C4-2B (cell line): ENCODE measurements at regions not wholly inside any gene's neighbourhood (a gene's known extent, or its start where the extent isn't known, plus 50 kb on each side); places are given as distances from the start of the nearest gene placed in this dataset.
A peak's percentile ranks its signal among the peaks of the same experiment; 100 is the strongest.

Experiments
- H3K27ac ChIP-seq: fragments of 450-650 bp; 2 replicates; pipeline ENCODE4 v1.5.1; 2017
- ZFX ChIP-seq: fragments of 450-650 bp; IDR thresholded peaks from 2 replicates; pipeline ENCODE4 v1.6.1; 2017
- TF ChIP-seq, protein P1 (sequence below): fragments of 450-650 bp; conservative IDR thresholded peaks from 2 replicates; pipeline ENCODE4 v1.5.1; 2017; ENCODE audit warnings: mild to moderate bottlenecking

DNA sequence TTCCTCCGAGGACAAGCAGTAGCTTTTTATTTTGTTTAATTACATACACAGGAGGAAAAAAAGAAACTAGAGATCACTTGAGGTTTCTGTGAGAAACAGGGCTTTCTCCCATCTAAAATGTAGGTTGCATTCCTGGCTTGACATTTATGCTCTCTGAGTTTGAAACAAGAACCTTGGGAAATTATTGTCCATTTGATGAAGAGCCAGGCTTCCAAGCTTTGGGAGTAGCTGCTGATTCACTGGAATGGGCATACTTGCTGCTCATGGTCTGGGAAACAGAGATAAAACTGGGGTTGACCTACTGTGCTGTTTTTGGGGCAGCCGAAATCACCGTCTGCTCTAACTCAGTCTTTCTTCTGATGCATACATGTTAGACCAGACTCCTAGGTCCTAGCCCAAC, 165.4 kb downstream of the MIS18A start:
- no peak overlapping the region for H3K27ac ChIP-seq
- TF ChIP-seq ZFX: no peak
- TF ChIP-seq, protein P1, sequence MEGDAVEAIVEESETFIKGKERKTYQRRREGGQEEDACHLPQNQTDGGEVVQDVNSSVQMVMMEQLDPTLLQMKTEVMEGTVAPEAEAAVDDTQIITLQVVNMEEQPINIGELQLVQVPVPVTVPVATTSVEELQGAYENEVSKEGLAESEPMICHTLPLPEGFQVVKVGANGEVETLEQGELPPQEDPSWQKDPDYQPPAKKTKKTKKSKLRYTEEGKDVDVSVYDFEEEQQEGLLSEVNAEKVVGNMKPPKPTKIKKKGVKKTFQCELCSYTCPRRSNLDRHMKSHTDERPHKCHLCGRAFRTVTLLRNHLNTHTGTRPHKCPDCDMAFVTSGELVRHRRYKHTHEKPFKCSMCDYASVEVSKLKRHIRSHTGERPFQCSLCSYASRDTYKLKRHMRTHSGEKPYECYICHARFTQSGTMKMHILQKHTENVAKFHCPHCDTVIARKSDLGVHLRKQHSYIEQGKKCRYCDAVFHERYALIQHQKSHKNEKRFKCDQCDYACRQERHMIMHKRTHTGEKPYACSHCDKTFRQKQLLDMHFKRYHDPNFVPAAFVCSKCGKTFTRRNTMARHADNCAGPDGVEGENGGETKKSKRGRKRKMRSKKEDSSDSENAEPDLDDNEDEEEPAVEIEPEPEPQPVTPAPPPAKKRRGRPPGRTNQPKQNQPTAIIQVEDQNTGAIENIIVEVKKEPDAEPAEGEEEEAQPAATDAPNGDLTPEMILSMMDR: no peak

DNA sequence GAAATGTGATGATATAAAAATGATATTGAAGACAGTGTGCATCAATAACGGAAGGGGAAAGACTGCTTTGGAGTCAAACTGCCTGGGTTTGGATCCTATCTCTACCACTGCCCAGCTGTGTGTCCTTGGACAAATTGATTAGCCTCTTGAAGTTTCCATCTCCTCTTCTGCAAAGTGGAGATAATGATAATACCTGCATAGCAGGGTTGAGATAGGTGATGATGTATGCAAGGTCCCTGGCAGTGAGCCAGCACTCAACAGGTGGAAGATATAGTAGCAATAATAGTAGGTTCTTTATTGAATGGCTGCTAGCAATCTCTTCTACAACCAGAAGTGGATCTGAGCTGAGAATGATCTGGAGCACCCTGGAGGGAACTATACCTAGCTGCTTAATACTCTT, 166.7 kb downstream of the MIS18A start:
- H3K27ac ChIP-seq: no peak overlapping the region
- TF ChIP-seq, protein P1: no peak
- TF ChIP-seq ZFX: no peak

DNA sequence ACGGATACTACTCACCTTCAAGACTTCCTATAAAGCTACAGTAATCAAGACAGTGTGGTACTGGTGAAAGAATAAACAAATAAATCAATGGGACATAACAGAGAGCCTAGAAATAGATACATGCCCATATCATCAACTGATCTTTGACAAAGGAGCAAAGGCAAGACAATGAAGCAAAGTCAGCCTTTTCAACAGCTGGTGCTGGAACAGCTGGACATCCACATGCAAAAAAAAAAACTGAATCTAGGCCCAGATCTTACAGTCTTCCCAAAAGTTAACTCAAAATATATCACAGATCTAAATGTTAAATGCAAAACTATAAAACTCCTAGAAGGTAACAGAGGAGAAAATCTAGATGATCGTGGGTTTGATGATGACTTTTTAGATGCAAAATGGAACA, 170.3 kb downstream of the MIS18A start:
- H3K27ac ChIP-seq: no peak overlapping the region
- no peak for TF ChIP-seq ZFX
- TF ChIP-seq, protein P1: no peak

DNA sequence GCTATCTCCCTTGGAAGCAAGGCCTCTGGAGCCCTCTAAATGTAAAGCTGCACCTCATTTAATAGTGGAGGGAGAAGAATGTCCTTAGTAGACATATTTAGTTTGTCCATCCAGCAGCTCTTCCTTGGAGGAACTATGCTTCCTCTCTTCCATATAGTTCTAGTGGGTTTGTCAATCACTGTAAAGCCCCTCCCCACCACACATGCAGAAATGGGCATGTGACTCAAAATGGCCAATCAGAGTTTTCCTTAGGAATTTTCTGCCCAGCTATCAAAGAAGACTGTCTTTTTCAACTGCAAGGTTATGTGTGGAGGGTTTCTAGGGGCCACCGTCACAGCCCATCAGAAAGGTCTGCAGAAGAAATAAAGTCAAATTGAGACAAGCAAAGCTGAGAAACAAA, 175.5 kb downstream of the MIS18A start:
- no peak overlapping the region for H3K27ac ChIP-seq
- TF ChIP-seq, protein P1: no peak
- no peak for TF ChIP-seq ZFX

DNA sequence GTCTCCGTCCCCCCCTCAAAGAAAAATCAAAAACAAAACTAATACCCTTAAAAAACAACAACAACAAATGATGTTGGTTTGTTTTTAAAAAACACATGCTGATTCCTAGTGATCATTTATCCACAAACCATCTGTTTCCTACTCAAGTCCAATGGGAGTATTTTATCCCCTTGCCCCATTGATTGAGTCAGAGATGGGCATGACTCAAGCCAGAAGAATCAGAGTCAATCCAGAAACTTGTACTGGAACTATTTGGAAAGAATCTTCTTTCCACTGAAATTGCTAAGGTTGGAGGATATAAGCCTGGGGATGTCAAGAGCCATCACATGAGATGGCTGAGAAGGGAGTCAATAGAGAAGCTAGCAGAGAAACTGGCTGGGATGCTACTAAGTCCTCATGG, 176.4 kb downstream of the MIS18A start:
- H3K27ac ChIP-seq: no peak overlapping the region
- TF ChIP-seq ZFX: no peak
- TF ChIP-seq, protein P1: no peak

DNA sequence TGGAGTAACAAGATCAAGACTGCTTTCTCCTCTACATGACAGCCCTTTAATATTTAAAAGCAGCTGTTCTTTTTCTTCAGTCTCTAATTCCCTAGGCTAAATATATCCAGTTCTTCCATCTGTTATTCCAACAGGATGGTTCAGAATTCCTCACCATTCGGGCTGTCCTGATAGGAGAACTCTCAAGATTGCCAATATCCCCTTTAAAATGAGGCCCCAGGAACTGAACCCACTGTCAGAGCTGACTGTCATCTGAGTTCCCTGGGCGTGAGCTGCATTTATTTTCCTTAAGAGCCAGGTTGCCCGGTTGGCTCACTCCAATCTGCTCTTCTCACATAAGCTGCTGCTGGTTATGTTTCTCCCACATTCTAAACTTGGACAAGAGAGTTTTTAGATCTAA, 177.6 kb downstream of the MIS18A start:
- H3K27ac ChIP-seq: no peak overlapping the region
- TF ChIP-seq ZFX: no peak
- TF ChIP-seq, protein P1: no peak

DNA sequence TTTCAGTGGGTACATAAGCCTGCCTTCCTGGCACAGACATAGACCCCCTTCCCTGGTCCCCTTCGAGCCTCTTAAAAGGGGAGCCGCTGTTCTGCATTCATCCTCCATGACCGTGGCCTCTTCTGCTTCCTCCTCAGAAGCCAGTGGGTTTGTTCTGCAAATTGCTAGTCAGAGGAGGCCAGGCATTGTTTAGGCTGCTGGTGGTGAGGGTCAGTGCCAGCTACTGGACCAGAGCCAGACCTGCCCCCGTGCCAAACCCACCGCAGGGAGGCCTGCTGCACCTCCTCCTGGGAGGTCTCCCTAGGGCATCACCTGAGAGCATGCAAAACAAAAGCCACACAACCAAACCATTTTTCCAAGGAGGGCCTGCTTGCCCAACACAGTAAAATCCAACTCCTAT, 178.4 kb downstream of the MIS18A start:
- TF ChIP-seq ZFX: no peak
- TF ChIP-seq, protein P1: 0 out of 2 replicates have a peak, but pooled peaks have one; percentile 0

More for the DNA sequence above, 178.4 kb downstream of the MIS18A start:
- H3K27ac ChIP-seq: no peak overlapping the region
